Skeletal muscle satellite cell (primary cell): ENCODE measurements at regions not wholly inside any gene's neighbourhood (a gene's known extent, or its start where the extent isn't known, plus 50 kb on each side); places are given as distances from the start of the nearest gene placed in this dataset.

Source experiments
- H3K27me3 ChIP-seq: 2 replicates; pipeline ENCODE4 v1.7.0; 2013; ENCODE audit warnings: low read length; ENCODE audit not compliant: control insufficient read depth, insufficient read depth
- H3K36me3 ChIP-seq: 2 replicates; pipeline ENCODE4 v1.7.0; 2013; ENCODE audit warnings: mild to moderate bottlenecking, control low read depth, low read length; ENCODE audit not compliant: insufficient read depth
- H3K4me1 ChIP-seq: 2 replicates; pipeline ENCODE4 v1.7.0; 2013; ENCODE audit warnings: low read length; ENCODE audit not compliant: control insufficient read depth, insufficient read depth
- H3K4me2 ChIP-seq: 2 replicates; pipeline ENCODE4 v1.7.0; 2013; ENCODE audit warnings: mild to moderate bottlenecking, low read length
- H3K4me3 ChIP-seq: 2 replicates; pipeline ENCODE4 v1.7.0; 2013; ENCODE audit warnings: low read length
- H3K9ac ChIP-seq: 2 replicates; pipeline ENCODE4 v1.7.0; 2013; ENCODE audit warnings: mild to moderate bottlenecking, low read depth, low read length, moderate library complexity
- H3K9me3 ChIP-seq: replicated peaks from 2 replicates; pipeline ENCODE4 v1.7.0; 2013; ENCODE audit warnings: mild to moderate bottlenecking, control low read depth, low read length

- Histone ChIP-seq H3K4me1 (peaks cover 29% of the 10 kb centered on the region), H3K36me3 (no peaks in the 10 kb centered on the region), H3K4me3 (no peak overlapping the region), H3K9me3 (no peaks in the 10 kb centered on the region), H3K9ac (no peak overlapping the region), H3K4me2 (no peak overlapping the region), H3K27me3 (no peaks in the 10 kb centered on the region)
Measured at GRCh38 chr6:155527443-155527842, 71.8 kb upstream of the NOX3 start.

GRCh38 chr6:155523821-155524651 lies 68.4 kb upstream of the NOX3 start:
- Histone ChIP-seq H3K4me1 (peaks cover 36% of the 10 kb centered on the region), H3K4me3 (no peak overlapping the region), H3K27me3 (no peaks in the 10 kb centered on the region), H3K9ac (no peak overlapping the region), H3K4me2 (peak overlapping the region; percentile 3), H3K36me3 (no peaks in the 10 kb centered on the region), H3K9me3 (no peaks in the 10 kb centered on the region)

GRCh38 chr6:155521719-155522118 lies 66.1 kb upstream of the NOX3 start:
- H3K4me3 ChIP-seq = no peak overlapping the region
- no peak overlapping the region for H3K9ac ChIP-seq
- peaks cover 30% of the 10 kb centered on the region for H3K4me1 ChIP-seq
- H3K9me3 ChIP-seq = no peaks in the 10 kb centered on the region
- H3K4me2 ChIP-seq = no peak overlapping the region
- no peaks in the 10 kb centered on the region for H3K27me3 ChIP-seq
- no peaks in the 10 kb centered on the region for H3K36me3 ChIP-seq

GRCh38 chr6:155520078-155520477 lies 64.4 kb upstream of the NOX3 start:
- H3K27me3 ChIP-seq = no peaks in the 10 kb centered on the region
- no peaks in the 10 kb centered on the region for H3K36me3 ChIP-seq
- no peak overlapping the region for H3K4me3 ChIP-seq
- no peak overlapping the region for H3K9ac ChIP-seq
- H3K4me2 ChIP-seq = no peak overlapping the region
- no peaks in the 10 kb centered on the region for H3K9me3 ChIP-seq
- H3K4me1 ChIP-seq = peaks cover 30% of the 10 kb centered on the region

GRCh38 chr6:155519176-155519738 lies 63.6 kb upstream of the NOX3 start:
- no peak overlapping the region for H3K4me2 ChIP-seq
- H3K9me3 ChIP-seq = no peaks in the 10 kb centered on the region
- H3K4me1 ChIP-seq = peaks cover 26% of the 10 kb centered on the region
- H3K9ac ChIP-seq = no peak overlapping the region
- H3K4me3 ChIP-seq = no peak overlapping the region
- no peaks in the 10 kb centered on the region for H3K27me3 ChIP-seq
- no peaks in the 10 kb centered on the region for H3K36me3 ChIP-seq

GRCh38 chr6:155517294-155517693 lies 61.7 kb upstream of the NOX3 start:
- no peak overlapping the region for H3K4me3 ChIP-seq

GRCh38 chr6:155510879-155511278 lies 55.2 kb upstream of the NOX3 start:
- H3K4me3 ChIP-seq = no peak overlapping the region
- H3K4me2 ChIP-seq = no peak overlapping the region
- no peaks in the 10 kb centered on the region for H3K36me3 ChIP-seq
- H3K4me1 ChIP-seq = no peaks in the 10 kb centered on the region
- H3K27me3 ChIP-seq = no peaks in the 10 kb centered on the region
- H3K9me3 ChIP-seq = no peaks in the 10 kb centered on the region
- no peak overlapping the region for H3K9ac ChIP-seq

More at GRCh38 chr6:155517294-155517693, 61.7 kb upstream of the NOX3 start:
- Histone ChIP-seq H3K4me2 (no peak overlapping the region), H3K9ac (no peak overlapping the region), H3K27me3 (no peaks in the 10 kb centered on the region), H3K9me3 (no peaks in the 10 kb centered on the region), H3K36me3 (no peaks in the 10 kb centered on the region), H3K4me1 (peaks cover 14% of the 10 kb centered on the region)

GRCh38 chr6:155509743-155510475 lies 54.3 kb upstream of the NOX3 start:
- Histone ChIP-seq H3K9ac (no peak overlapping the region), H3K27me3 (no peaks in the 10 kb centered on the region), H3K36me3 (no peaks in the 10 kb centered on the region), H3K4me3 (no peak overlapping the region), H3K9me3 (no peaks in the 10 kb centered on the region), H3K4me2 (no peak overlapping the region), H3K4me1 (no peaks in the 10 kb centered on the region)

GRCh38 chr6:155505608-155505989 lies 50.0 kb upstream of the NOX3 start:
- Histone ChIP-seq H3K4me3 (no peak overlapping the region), H3K27me3 (no peaks in the 10 kb centered on the region), H3K9ac (no peak overlapping the region), H3K4me2 (no peak overlapping the region), H3K36me3 (no peaks in the 10 kb centered on the region), H3K4me1 (no peaks in the 10 kb centered on the region), H3K9me3 (no peaks in the 10 kb centered on the region)
